IMR-90 (cell line): ENCODE measurements at regions not wholly inside any gene's neighbourhood (a gene's known extent, or its start where the extent isn't known, plus 50 kb on each side); places are given as distances from the start of the nearest gene placed in this dataset.

Experiments used
- CHD1 ChIP-seq: IDR thresholded peaks from 2 replicates; pipeline ENCODE4 v1.6.1; 2012; ENCODE audit warnings: low read depth, low read length, improper control_type of control experiment
- FOS ChIP-seq: fragments of 150-350 bp; IDR thresholded peaks from 2 replicates; pipeline ENCODE4 v1.6.1; 2016; ENCODE audit warnings: low read depth, low read length
- MAFK ChIP-seq: IDR thresholded peaks from 2 replicates; pipeline ENCODE4 v1.6.1; 2012; ENCODE audit warnings: low read depth, low read length, improper control_type of control experiment
- MXI1 ChIP-seq: IDR thresholded peaks from 2 replicates; pipeline ENCODE4 v1.6.1; 2012; ENCODE audit warnings: low read depth, mild to moderate bottlenecking, low read length, moderate library complexity, borderline replicate concordance
- POLR2A ChIP-seq: IDR thresholded peaks from 2 replicates; pipeline ENCODE4 v1.6.1; 2012; ENCODE audit warnings: mild to moderate bottlenecking, low read depth, low read length
- RAD21 ChIP-seq: IDR thresholded peaks from 2 replicates; pipeline ENCODE4 v1.6.1; 2012; ENCODE audit warnings: low read length, improper control_type of control experiment
- RCOR1 ChIP-seq: IDR thresholded peaks from 2 replicates; pipeline ENCODE4 v1.6.1; 2012; ENCODE audit warnings: mild to moderate bottlenecking, low read length, improper control_type of control experiment; ENCODE audit not compliant: insufficient replicate concordance
- RFX5 ChIP-seq: IDR thresholded peaks from 2 replicates; pipeline ENCODE4 v1.8.0; 2012; ENCODE audit warnings: low read depth, mild to moderate bottlenecking, low read length, moderate library complexity
- TF ChIP-seq, protein P1 (sequence below): conservative IDR thresholded peaks from 2 replicates; pipeline ENCODE4 v1.5.1; 2012; ENCODE audit warnings: mild to moderate bottlenecking, low read depth, low read length, improper control_type of control experiment

DNA sequence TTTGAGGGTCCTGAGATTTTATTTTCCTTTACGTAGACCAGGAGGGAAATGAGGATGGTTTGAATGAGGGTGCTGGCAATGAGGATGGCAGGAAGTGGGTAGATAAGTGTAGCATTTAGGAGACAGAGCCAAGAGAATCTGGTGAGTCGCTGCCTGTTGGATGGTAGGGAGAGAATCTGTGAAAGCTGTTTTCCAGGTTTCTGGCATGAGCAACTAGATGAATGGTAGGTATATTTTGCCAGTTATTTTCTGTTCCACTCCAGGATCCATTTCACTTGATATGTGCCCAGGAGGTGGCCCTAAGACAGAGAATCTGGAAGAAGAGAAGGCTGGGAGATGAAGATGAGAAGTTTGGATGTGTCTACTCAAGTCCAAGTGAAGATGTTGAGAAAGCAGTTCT lies 63.3 kb upstream of the VIPR2 start:
- TF ChIP-seq, protein P1, sequence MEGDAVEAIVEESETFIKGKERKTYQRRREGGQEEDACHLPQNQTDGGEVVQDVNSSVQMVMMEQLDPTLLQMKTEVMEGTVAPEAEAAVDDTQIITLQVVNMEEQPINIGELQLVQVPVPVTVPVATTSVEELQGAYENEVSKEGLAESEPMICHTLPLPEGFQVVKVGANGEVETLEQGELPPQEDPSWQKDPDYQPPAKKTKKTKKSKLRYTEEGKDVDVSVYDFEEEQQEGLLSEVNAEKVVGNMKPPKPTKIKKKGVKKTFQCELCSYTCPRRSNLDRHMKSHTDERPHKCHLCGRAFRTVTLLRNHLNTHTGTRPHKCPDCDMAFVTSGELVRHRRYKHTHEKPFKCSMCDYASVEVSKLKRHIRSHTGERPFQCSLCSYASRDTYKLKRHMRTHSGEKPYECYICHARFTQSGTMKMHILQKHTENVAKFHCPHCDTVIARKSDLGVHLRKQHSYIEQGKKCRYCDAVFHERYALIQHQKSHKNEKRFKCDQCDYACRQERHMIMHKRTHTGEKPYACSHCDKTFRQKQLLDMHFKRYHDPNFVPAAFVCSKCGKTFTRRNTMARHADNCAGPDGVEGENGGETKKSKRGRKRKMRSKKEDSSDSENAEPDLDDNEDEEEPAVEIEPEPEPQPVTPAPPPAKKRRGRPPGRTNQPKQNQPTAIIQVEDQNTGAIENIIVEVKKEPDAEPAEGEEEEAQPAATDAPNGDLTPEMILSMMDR = no peak
- TF ChIP-seq CHD1 (no peak), FOS (no peak), RCOR1 (no peak), POLR2A (no peak), RFX5 (no peak), RAD21 (no peak), MXI1 (no peak), MAFK (no peak)
